ENCODE measurements at regions not wholly inside any gene's neighbourhood (a gene's known extent, or its start where the extent isn't known, plus 50 kb on each side); places are given as distances from the start of the nearest gene placed in this dataset.

DNA sequence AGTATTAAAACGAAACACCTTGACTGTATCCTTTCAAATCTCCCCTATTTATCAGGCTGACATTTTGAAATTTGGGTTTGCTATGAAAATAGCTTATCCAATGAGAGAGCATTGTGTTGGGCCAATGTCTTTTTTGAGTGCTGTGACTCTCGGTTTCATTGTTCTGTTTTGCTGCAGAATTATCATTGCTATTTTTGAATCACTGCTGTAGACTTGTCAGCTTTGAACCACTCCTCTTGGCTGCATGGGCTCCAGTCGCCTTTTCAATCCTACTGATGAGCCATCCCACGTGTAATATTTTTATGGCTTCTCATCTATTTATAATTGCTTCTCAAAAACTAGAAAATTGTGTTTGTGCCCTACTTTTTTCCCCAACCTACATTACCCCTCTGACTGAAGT lies 322.8 kb downstream of the LNPK start:
- TF ChIP-seq, protein P1, sequence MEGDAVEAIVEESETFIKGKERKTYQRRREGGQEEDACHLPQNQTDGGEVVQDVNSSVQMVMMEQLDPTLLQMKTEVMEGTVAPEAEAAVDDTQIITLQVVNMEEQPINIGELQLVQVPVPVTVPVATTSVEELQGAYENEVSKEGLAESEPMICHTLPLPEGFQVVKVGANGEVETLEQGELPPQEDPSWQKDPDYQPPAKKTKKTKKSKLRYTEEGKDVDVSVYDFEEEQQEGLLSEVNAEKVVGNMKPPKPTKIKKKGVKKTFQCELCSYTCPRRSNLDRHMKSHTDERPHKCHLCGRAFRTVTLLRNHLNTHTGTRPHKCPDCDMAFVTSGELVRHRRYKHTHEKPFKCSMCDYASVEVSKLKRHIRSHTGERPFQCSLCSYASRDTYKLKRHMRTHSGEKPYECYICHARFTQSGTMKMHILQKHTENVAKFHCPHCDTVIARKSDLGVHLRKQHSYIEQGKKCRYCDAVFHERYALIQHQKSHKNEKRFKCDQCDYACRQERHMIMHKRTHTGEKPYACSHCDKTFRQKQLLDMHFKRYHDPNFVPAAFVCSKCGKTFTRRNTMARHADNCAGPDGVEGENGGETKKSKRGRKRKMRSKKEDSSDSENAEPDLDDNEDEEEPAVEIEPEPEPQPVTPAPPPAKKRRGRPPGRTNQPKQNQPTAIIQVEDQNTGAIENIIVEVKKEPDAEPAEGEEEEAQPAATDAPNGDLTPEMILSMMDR (IDR thresholded peaks at IDR 0.05), result no peak
- TF ChIP-seq POLR2A (IDR thresholded peaks at IDR 0.05), result no peak
- TF ChIP-seq EP300 (IDR thresholded peaks at IDR 0.05), result no peak
- TF ChIP-seq POLR2AphosphoS5 (IDR thresholded peaks at IDR 0.05), result no peak
